ENCODE measurements at regions not wholly inside any gene's neighbourhood (a gene's known extent, or its start where the extent isn't known, plus 50 kb on each side); places are given as distances from the start of the nearest gene placed in this dataset.

GRCh38 chr7:84250452-84250851 lies 55.9 kb upstream of the SEMA3A start:
- TF ChIP-seq GATA3 (IDR thresholded peaks at IDR 0.05; ENCODE audit: low read depth, low read length) (no peak), GATA2 (IDR thresholded peaks at IDR 0.05; ENCODE audit: low read depth, low read length) (no peak)

All from SH-SY5Y (cell line).